Left ventricle myocardium inferior (tissue), 1 donor: ENCODE measurements at regions not wholly inside any gene's neighbourhood (a gene's known extent, or its start where the extent isn't known, plus 50 kb on each side); places are given as distances from the start of the nearest gene placed in this dataset.
A peak's percentile ranks its signal among the peaks of the same experiment; 100 is the strongest.

Source experiments
- DNase-seq: peaks from one replicate; pipeline ENCODE4 v3.0.0-alpha.2; 2020
- H3K27ac ChIP-seq: fragments of 200-600 bp; replicated peaks from 2 replicates; pipeline ENCODE4 v1.8.0; 2021
- H3K27me3 ChIP-seq: fragments of 200-600 bp; 2 replicates; pipeline ENCODE4 v1.8.0; 2021; ENCODE audit warnings: low read depth
- H3K36me3 ChIP-seq: fragments of 200-600 bp; 2 replicates; pipeline ENCODE4 v1.8.0; 2021
- H3K4me1 ChIP-seq: fragments of 200-600 bp; 2 replicates; pipeline ENCODE4 v1.8.0; 2021
- H3K4me3 ChIP-seq: fragments of 200-600 bp; 2 replicates; pipeline ENCODE4 v1.8.0; 2021; ENCODE audit warnings: mild to moderate bottlenecking, moderate library complexity
- H3K9me3 ChIP-seq: fragments of 200-600 bp; replicated peaks from 2 replicates; pipeline ENCODE4 v1.8.0; 2021
- intact Hi-C: fragments of 100-400 bp; cut with micrococcal nuclease; formaldehyde crosslinking; loops from one replicate; pipeline ENCODE4 v1.11.0; 2022
- TF ChIP-seq, protein P1 (sequence below): fragments of 200-600 bp; IDR thresholded peaks from 2 replicates; pipeline ENCODE4 v1.8.0; 2021; ENCODE audit warnings: antibody characterized with exemption, mild to moderate bottlenecking, borderline replicate concordance
- donor health status: DM: no; HTN: yes; CAD: no; lungs with severe emphysema.

DNA sequence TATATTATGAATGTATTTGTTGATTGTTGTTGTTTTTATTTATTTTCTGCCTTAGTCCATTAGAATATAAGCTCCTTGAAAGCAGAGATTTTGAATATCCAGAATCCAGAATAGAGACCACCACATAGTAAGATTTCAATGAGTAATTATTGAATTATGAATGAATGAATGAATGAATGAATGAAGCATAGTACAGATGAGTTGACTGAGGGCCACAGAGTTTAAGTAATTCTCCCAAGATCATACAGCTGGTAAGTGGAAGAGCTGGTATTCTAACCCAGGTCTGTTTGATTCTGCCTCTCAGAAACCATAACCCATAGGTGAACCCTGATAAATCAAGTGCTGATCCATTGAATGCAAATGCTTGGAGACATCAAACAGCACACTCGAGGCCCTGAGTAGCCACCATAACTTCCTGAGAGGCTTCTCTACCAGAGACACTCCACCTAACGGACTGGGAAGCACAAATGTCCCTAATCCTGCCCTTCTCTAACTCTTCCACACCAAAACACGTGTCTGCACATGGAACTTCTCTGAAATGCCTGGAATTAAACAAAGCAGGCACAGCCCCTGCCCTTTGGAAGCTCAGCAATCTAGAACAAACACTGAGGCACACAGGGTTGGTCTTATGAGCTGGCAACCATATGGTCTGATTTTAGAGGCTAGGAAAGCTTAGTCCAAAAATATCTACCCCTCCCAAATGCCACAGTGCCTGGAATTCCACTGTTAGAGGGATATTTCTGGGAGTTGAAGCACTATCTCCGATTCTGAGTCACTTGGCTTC, 190.1 kb downstream of the FOXO1 start:
- TF ChIP-seq, protein P1, sequence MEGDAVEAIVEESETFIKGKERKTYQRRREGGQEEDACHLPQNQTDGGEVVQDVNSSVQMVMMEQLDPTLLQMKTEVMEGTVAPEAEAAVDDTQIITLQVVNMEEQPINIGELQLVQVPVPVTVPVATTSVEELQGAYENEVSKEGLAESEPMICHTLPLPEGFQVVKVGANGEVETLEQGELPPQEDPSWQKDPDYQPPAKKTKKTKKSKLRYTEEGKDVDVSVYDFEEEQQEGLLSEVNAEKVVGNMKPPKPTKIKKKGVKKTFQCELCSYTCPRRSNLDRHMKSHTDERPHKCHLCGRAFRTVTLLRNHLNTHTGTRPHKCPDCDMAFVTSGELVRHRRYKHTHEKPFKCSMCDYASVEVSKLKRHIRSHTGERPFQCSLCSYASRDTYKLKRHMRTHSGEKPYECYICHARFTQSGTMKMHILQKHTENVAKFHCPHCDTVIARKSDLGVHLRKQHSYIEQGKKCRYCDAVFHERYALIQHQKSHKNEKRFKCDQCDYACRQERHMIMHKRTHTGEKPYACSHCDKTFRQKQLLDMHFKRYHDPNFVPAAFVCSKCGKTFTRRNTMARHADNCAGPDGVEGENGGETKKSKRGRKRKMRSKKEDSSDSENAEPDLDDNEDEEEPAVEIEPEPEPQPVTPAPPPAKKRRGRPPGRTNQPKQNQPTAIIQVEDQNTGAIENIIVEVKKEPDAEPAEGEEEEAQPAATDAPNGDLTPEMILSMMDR: no peak
- no peak for DNase-seq
- H3K9me3 ChIP-seq: no peaks in the 10 kb centered on the region
- intact Hi-C loops: no loop called here
- H3K4me1 ChIP-seq: peaks cover 57% of the 10 kb centered on the region
- H3K27ac ChIP-seq: peak overlapping the region; percentile 80
- H3K4me3 ChIP-seq: no peak overlapping the region
- H3K36me3 ChIP-seq: no peaks in the 10 kb centered on the region
- no peaks in the 10 kb centered on the region for H3K27me3 ChIP-seq

DNA sequence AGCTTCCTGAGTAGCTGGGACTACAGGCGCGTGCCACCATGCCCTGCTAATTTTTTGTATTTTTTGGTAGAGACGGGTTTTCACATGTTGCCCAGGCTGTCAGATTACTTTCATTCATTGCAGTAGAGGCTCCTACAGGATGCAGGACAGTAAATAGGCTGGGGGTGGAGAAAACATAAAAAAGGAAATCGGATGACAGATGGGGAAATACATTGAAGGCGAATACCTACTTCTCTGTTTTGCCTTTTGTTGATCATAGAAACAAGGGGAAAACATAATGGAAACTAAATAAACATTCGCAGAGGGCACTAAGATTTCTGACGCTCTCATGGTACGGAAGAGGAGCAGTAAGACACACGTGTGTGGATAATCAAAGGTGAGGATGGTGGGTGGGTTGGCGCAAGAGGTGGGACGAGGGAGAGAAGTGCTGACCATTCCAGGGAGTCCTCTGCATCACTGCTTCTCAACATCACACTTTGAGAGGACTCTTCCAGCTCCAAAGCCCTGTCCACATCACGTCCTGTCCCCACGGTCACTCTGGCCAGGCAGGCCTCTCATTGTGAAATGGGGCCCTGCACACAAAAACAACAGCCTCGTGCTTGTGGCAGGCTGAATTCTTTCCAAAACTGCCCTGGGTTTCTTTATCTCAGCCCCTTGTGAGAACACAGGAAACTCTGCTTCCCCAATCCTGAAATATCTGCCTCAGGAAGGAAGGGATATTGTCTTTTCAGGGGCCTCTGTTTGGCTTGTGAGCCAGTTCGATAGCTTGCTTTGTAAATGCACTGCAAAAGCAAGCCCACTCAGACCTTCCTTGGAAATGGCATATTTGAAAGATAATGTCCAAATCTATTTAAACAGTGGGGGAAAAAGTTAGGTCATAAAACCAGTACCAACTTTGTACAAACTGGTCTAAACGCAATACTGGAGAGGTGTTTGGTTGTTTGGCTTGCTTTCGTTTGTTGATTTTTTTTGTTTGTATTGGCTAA, 188.5 kb downstream of the FOXO1 start:
- DNase-seq: peak; percentile 62
- Histone ChIP-seq H3K4me1 (peaks cover 57% of the 10 kb centered on the region), H3K4me3 (no peak overlapping the region), H3K9me3 (no peaks in the 10 kb centered on the region), H3K27ac (peak overlapping the region; percentile 80), H3K36me3 (no peaks in the 10 kb centered on the region), H3K27me3 (no peaks in the 10 kb centered on the region)
- intact Hi-C loops: no loop called here
- TF ChIP-seq, protein P1: no peak

DNA sequence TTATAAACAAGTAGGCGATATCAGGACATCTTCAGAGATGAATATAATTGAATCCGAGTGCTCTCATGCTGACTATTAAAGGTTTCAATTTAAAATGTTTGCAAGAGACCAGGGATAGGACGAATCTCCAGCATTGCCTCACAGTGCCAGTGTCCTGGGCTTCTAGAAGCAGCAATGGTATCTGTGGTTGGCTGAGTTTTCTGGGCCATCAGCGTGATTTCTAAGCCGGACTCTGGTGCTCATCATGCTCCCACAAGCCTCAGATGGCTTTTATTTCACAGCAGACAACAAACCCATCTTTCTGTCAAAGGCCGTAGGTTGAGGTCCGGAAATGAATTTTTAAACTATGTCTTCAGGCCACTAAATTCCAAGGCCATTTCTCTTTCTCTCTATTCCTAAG, 187.7 kb downstream of the FOXO1 start:
- H3K27ac ChIP-seq: peak overlapping the region; percentile 80
- intact Hi-C loops: no loop called here

DNA sequence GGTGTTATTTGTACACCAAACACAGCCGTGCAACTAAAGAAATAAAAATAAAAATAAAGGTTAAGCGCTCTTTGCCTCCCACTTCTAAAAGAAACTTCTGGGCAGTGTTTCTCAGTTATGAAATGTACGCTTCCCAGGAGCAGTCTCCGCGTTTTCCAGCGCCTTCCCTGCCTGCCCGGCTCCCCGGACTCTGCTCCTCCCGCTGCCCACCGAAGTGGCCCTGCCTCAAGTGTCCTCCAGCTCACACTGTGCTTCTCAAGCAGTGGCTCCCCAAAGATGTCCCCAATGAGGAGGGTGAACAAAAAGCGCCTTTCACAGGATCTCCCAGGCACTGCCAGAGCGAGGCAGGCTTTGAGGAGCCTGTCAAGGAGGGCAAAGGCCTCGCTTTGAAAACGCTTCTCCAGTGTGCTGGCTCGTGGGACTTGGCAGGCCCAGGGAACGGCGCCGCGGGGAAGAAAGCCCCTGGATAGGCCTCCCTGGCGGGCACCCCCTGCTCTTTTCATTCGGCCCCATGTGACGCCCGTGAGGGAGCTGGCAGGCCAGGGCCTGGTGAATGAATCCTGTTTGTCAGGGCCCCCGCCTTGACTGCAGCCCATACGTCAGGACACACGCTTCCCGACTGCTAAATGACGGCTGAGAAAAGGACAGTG, 187.1 kb downstream of the FOXO1 start:
- Histone ChIP-seq H3K27ac (peak overlapping the region; percentile 80), H3K4me1 (peaks cover 65% of the 10 kb centered on the region), H3K27me3 (no peaks in the 10 kb centered on the region), H3K4me3 (no peak overlapping the region), H3K9me3 (no peaks in the 10 kb centered on the region), H3K36me3 (no peaks in the 10 kb centered on the region)
- no peak for DNase-seq
- intact Hi-C loops: no loop called here
- TF ChIP-seq, protein P1: no peak

More for the DNA sequence above, 187.7 kb downstream of the FOXO1 start:
- Histone ChIP-seq H3K4me3 (no peak overlapping the region), H3K36me3 (no peaks in the 10 kb centered on the region), H3K9me3 (no peaks in the 10 kb centered on the region), H3K27me3 (no peaks in the 10 kb centered on the region), H3K4me1 (peaks cover 60% of the 10 kb centered on the region)
- no peak for DNase-seq
- TF ChIP-seq, protein P1: no peak
